ENCODE measurements at regions not wholly inside any gene's neighbourhood (a gene's known extent, or its start where the extent isn't known, plus 50 kb on each side); places are given as distances from the start of the nearest gene placed in this dataset.

- H3K4me2 ChIP-seq: no peak overlapping the region
- TF ChIP-seq EZH2 (IDR thresholded peaks at IDR 0.05; ENCODE audit: low read depth, unreplicated experiment) (no peak), NANOG (IDR thresholded peaks at IDR 0.05; ENCODE audit: borderline replicate concordance) (no peak), ETS1 (IDR thresholded peaks at IDR 0.05) (no peak), EZH2phosphoT487 (IDR thresholded peaks at IDR 0.05; ENCODE audit: unreplicated experiment) (no peak), STAT1 (IDR thresholded peaks at IDR 0.05; ENCODE audit: unreplicated experiment) (no peak), ZNF114 (CRISPR knock-in tag; IDR thresholded peaks at IDR 0.05) (no peak), POLR2AphosphoS5 (IDR thresholded peaks at IDR 0.05; ENCODE audit: low read depth) (no peak), ZNF331 (CRISPR knock-in tag; IDR thresholded peaks at IDR 0.05; ENCODE audit: low read depth) (no peak), CTCF (conservative IDR thresholded peaks at IDR 0.05; ENCODE audit: low read depth in 2 of 2) (no peak), CREB1 (CRISPR knock-in tag; IDR thresholded peaks at IDR 0.05; ENCODE audit: low read depth) (no peak), JUNB (IDR thresholded peaks at IDR 0.05; ENCODE audit: unreplicated experiment) (no peak)
- TF ChIP-seq, protein P1, sequence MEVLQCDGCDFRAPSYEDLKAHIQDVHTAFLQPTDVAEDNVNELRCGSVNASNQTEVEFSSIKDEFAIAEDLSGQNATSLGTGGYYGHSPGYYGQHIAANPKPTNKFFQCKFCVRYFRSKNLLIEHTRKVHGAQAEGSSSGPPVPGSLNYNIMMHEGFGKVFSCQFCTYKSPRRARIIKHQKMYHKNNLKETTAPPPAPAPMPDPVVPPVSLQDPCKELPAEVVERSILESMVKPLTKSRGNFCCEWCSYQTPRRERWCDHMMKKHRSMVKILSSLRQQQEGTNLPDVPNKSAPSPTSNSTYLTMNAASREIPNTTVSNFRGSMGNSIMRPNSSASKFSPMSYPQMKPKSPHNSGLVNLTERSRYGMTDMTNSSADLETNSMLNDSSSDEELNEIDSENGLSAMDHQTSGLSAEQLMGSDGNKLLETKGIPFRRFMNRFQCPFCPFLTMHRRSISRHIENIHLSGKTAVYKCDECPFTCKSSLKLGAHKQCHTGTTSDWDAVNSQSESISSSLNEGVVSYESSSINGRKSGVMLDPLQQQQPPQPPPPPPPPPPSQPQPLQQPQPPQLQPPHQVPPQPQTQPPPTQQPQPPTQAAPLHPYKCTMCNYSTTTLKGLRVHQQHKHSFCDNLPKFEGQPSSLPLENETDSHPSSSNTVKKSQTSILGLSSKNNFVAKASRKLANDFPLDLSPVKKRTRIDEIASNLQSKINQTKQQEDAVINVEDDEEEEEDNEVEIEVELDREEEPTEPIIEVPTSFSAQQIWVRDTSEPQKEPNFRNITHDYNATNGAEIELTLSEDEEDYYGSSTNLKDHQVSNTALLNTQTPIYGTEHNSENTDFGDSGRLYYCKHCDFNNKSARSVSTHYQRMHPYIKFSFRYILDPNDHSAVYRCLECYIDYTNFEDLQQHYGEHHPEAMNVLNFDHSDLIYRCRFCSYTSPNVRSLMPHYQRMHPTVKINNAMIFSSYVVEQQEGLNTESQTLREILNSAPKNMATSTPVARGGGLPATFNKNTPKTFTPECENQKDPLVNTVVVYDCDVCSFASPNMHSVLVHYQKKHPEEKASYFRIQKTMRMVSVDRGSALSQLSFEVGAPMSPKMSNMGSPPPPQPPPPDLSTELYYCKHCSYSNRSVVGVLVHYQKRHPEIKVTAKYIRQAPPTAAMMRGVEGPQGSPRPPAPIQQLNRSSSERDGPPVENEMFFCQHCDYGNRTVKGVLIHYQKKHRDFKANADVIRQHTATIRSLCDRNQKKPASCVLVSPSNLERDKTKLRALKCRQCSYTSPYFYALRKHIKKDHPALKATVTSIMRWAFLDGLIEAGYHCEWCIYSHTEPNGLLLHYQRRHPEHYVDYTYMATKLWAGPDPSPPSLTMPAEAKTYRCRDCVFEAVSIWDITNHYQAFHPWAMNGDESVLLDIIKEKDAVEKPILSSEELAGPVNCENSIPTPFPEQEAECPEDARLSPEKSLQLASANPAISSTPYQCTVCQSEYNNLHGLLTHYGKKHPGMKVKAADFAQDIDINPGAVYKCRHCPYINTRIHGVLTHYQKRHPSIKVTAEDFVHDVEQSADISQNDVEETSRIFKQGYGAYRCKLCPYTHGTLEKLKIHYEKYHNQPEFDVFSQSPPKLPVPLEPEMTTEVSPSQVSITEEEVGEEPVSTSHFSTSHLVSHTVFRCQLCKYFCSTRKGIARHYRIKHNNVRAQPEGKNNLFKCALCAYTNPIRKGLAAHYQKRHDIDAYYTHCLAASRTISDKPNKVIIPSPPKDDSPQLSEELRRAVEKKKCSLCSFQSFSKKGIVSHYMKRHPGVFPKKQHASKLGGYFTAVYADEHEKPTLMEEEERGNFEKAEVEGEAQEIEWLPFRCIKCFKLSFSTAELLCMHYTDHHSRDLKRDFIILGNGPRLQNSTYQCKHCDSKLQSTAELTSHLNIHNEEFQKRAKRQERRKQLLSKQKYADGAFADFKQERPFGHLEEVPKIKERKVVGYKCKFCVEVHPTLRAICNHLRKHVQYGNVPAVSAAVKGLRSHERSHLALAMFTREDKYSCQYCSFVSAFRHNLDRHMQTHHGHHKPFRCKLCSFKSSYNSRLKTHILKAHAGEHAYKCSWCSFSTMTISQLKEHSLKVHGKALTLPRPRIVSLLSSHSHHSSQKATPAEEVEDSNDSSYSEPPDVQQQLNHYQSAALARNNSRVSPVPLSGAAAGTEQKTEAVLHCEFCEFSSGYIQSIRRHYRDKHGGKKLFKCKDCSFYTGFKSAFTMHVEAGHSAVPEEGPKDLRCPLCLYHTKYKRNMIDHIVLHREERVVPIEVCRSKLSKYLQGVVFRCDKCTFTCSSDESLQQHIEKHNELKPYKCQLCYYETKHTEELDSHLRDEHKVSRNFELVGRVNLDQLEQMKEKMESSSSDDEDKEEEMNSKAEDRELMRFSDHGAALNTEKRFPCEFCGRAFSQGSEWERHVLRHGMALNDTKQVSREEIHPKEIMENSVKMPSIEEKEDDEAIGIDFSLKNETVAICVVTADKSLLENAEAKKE (CRISPR knock-in tag; IDR thresholded peaks at IDR 0.05): no peak
- TF ChIP-seq, protein P2, sequence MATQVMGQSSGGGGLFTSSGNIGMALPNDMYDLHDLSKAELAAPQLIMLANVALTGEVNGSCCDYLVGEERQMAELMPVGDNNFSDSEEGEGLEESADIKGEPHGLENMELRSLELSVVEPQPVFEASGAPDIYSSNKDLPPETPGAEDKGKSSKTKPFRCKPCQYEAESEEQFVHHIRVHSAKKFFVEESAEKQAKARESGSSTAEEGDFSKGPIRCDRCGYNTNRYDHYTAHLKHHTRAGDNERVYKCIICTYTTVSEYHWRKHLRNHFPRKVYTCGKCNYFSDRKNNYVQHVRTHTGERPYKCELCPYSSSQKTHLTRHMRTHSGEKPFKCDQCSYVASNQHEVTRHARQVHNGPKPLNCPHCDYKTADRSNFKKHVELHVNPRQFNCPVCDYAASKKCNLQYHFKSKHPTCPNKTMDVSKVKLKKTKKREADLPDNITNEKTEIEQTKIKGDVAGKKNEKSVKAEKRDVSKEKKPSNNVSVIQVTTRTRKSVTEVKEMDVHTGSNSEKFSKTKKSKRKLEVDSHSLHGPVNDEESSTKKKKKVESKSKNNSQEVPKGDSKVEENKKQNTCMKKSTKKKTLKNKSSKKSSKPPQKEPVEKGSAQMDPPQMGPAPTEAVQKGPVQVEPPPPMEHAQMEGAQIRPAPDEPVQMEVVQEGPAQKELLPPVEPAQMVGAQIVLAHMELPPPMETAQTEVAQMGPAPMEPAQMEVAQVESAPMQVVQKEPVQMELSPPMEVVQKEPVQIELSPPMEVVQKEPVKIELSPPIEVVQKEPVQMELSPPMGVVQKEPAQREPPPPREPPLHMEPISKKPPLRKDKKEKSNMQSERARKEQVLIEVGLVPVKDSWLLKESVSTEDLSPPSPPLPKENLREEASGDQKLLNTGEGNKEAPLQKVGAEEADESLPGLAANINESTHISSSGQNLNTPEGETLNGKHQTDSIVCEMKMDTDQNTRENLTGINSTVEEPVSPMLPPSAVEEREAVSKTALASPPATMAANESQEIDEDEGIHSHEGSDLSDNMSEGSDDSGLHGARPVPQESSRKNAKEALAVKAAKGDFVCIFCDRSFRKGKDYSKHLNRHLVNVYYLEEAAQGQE (IDR thresholded peaks at IDR 0.05; ENCODE audit: unreplicated experiment): no peak
- peaks cover 38% of the 10 kb centered on the region for H3K36me3 Mint-ChIP-seq (ENCODE audit: low read depth)
Observed at GRCh38 chr20:55054453-55054852, 579.1 kb downstream of the DOK5 start.

More at GRCh38 chr20:55054453-55054852, 579.1 kb downstream of the DOK5 start:
- H3K27me3 Mint-ChIP-seq (ENCODE audit: insufficient read depth, low read depth, poor library complexity): no peaks in the 10 kb centered on the region
- no peak overlapping the region for H3K4me3 Mint-ChIP-seq
- H3K27me3 ChIP-seq (ENCODE audit: insufficient read depth): no peaks in the 10 kb centered on the region
- H3K27ac Mint-ChIP-seq: no peak overlapping the region
- H3F3A ChIP-seq (replicated peaks; ENCODE audit: low read depth): no peaks in the 10 kb centered on the region
- DNase-seq (ENCODE audit: low spot score) (no peak), ATAC-seq (no peak)
- H3K4me1 Mint-ChIP-seq: no peaks in the 10 kb centered on the region
- peaks cover 94% of the 10 kb centered on the region for H3K9me3 Mint-ChIP-seq
- no peaks in the 10 kb centered on the region for H3K4me1 ChIP-seq (ENCODE audit: insufficient read depth)
- H3K27ac ChIP-seq (ENCODE audit: low read depth): no peak overlapping the region
- peaks cover 16% of the 10 kb centered on the region; the same call in 1 of the 2 replicates for H3K36me3 ChIP-seq (ENCODE audit: insufficient read depth)
- no peaks in the 10 kb centered on the region for H4K20me1 ChIP-seq (replicated peaks; ENCODE audit: insufficient read depth)
- H3K9me2 ChIP-seq (ENCODE audit: insufficient read depth): no peaks in the 10 kb centered on the region
- H3K4me3 ChIP-seq: no peak overlapping the region
- no peak overlapping the region for H2AFZ ChIP-seq
- H3K79me2 ChIP-seq (replicated peaks; ENCODE audit: insufficient read depth): no peaks in the 10 kb centered on the region

All from GM23338 (cell line).